ENCODE measurements at regions not wholly inside any gene's neighbourhood (a gene's known extent, or its start where the extent isn't known, plus 50 kb on each side); places are given as distances from the start of the nearest gene placed in this dataset.
"Not testable (repeated sequence)": the region's sequence is repeated elsewhere in the genome, so short reads cannot be mapped to it uniquely, and the experiment has no call there.

GRCh38 chr2:173467751-173468150, 113.1 kb downstream of the CDCA7 start:
- DNase-seq (ENCODE audit: low read depth in 2 of 3, low spot score in 2 of 3) = no peak

GRCh38 chr2:173468266-173468793, 113.7 kb downstream of the CDCA7 start:
- no peak for DNase-seq (ENCODE audit: low read depth in 2 of 3, low spot score in 2 of 3)

GRCh38 chr2:173472112-173472511, 117.4 kb downstream of the CDCA7 start:
- no peak for DNase-seq (ENCODE audit: low read depth in 2 of 3, low spot score in 2 of 3)

- no peak for DNase-seq (ENCODE audit: low read depth in 2 of 3, low spot score in 2 of 3)
These were observed 128.5 kb downstream of the CDCA7 start for GRCh38 chr2:173483137-173483536.

GRCh38 chr2:173488861-173489260, 134.2 kb downstream of the CDCA7 start:
- DNase-seq (ENCODE audit: low read depth in 2 of 3, low spot score in 2 of 3) = no peak

- DNase-seq (ENCODE audit: low read depth in 2 of 3, low spot score in 2 of 3) = no peak
These were observed 136.7 kb downstream of the CDCA7 start for GRCh38 chr2:173491418-173491817.

GRCh38 chr2:173493874-173494273, 139.2 kb downstream of the CDCA7 start:
- no peak for DNase-seq (ENCODE audit: low read depth in 2 of 3, low spot score in 2 of 3)

GRCh38 chr2:173496746-173497145, 142.1 kb downstream of the CDCA7 start:
- no peak for DNase-seq (ENCODE audit: low read depth in 2 of 3, low spot score in 2 of 3)

- DNase-seq (ENCODE audit: low read depth in 2 of 3, low spot score in 2 of 3) = no peak
These were observed 146.3 kb downstream of the CDCA7 start for GRCh38 chr2:173500953-173501352.

GRCh38 chr2:173502296-173502695, 147.6 kb downstream of the CDCA7 start:
- DNase-seq (ENCODE audit: low read depth in 2 of 3, low spot score in 2 of 3) = no peak

GRCh38 chr2:173511357-173511756, 156.7 kb downstream of the CDCA7 start:
- no peak for DNase-seq (ENCODE audit: low read depth in 2 of 3, low spot score in 2 of 3)

GRCh38 chr2:173511942-173512341, 157.3 kb downstream of the CDCA7 start:
- no peak for DNase-seq (ENCODE audit: low read depth in 2 of 3, low spot score in 2 of 3)

GRCh38 chr2:173513107-173513727, 158.5 kb downstream of the CDCA7 start:
- DNase-seq (ENCODE audit: low read depth in 2 of 3, low spot score in 2 of 3) = no peak

- no peak for DNase-seq (ENCODE audit: low read depth in 2 of 3, low spot score in 2 of 3)
These were observed 166.2 kb downstream of the CDCA7 start for GRCh38 chr2:173520918-173521317.

- DNase-seq (ENCODE audit: low read depth in 2 of 3, low spot score in 2 of 3) = no peak
These were observed 166.9 kb downstream of the CDCA7 start for GRCh38 chr2:173521450-173522192.

- DNase-seq (ENCODE audit: low read depth in 2 of 3, low spot score in 2 of 3) = no peak
These were observed 168.8 kb downstream of the CDCA7 start for GRCh38 chr2:173523497-173523896.

GRCh38 chr2:173524256-173524955, 169.7 kb downstream of the CDCA7 start:
- DNase-seq (ENCODE audit: low read depth in 2 of 3, low spot score in 2 of 3) = no peak

GRCh38 chr2:173532732-173533531, 178.3 kb downstream of the CDCA7 start:
- DNase-seq (ENCODE audit: low read depth in 2 of 3, low spot score in 2 of 3) = not testable (repeated sequence)

GRCh38 chr2:173537694-173538093, 183.0 kb downstream of the CDCA7 start:
- DNase-seq (ENCODE audit: low read depth in 2 of 3, low spot score in 2 of 3) = no peak

GRCh38 chr2:173539615-173540014, 184.9 kb downstream of the CDCA7 start:
- no peak for DNase-seq (ENCODE audit: low read depth in 2 of 3, low spot score in 2 of 3)
